Stimulated activated naive CD8-positive, alpha-beta T cell treated with anti-CD3 and anti-CD28 coated beads, Interleukin-15, amount 100 ng/mL, for 72 hours (primary cell): ENCODE measurements at regions not wholly inside any gene's neighbourhood (a gene's known extent, or its start where the extent isn't known, plus 50 kb on each side); places are given as distances from the start of the nearest gene placed in this dataset.
A peak's percentile ranks its signal among the peaks of the same experiment; 100 is the strongest.
"Not testable (repeated sequence)": the region's sequence is repeated elsewhere in the genome, so short reads cannot be mapped to it uniquely, and the experiment has no call there.

Experiments
- ATAC-seq: fragments of 150-1000 bp; cut with Tn5 transposase; 2 replicates; pipeline ENCODE4 v1.10.0; 2021; ENCODE audit warnings: mild to moderate bottlenecking, moderate library complexity
- DNase-seq, 2 donors: peaks; one replicate each; pipeline ENCODE4 v3.0.0; 2021 to 2022
- H3K27ac Mint-ChIP-seq, 2 donors: one replicate each; pipeline ENCODE4 v1.8.0; 2022; ENCODE audit warnings: mild to moderate bottlenecking in 2 of 2, mixed read lengths in 2 of 2, moderate library complexity in 2 of 2
- H3K27me3 Mint-ChIP-seq: one replicate; pipeline ENCODE4 v1.8.0; 2022; ENCODE audit warnings: mixed read lengths
- H3K4me1 Mint-ChIP-seq: one replicate; pipeline ENCODE4 v1.8.0; 2022; ENCODE audit warnings: mild to moderate bottlenecking, mixed read lengths
- H3K4me3 Mint-ChIP-seq, 2 donors: one replicate each; pipeline ENCODE4 v1.8.0; 2022; ENCODE audit warnings: mild to moderate bottlenecking in 2 of 2, mixed read lengths in 2 of 2, moderate library complexity in 1 of 2
- H3K9me3 Mint-ChIP-seq, 2 donors: one replicate each; pipeline ENCODE4 v1.8.0; 2022; ENCODE audit warnings: mixed read lengths in 2 of 2

DNA sequence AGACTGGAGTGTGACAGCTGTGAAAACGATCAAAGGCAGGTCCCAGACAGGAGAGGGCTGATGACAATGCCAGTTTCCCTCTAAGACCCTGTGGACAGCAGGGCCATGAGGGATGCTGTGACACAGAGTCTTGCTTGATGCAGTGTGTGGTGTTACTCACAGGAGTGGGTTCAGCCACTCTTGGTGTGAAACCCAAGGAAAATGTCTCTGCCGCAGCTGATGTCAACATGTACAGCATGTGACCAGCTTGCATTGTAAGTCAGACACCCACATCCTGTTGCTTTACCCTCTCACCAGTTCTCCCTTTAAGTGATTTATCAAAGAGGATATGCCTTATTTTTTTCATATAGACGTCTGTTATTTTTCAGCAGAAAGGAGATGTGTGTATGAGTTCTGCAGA lies 268.6 kb downstream of the BTG1 start:
- Mint-ChIP-seq H3K27me3 (no peaks in the 10 kb centered on the region), H3K27ac (peak overlapping the region; percentile 98 to 99), H3K9me3 (peaks cover 0 to 14% of the 10 kb centered on the region in 2 donors), H3K4me1 (peaks cover 60% of the 10 kb centered on the region), H3K4me3 (peak overlapping the region; percentile 80 to 85)
- DNase-seq (peak; percentile 78 to 92), ATAC-seq (peak; percentile 100)

- not testable (repeated sequence) for ATAC-seq, DNase-seq, H3K27me3 Mint-ChIP-seq
- peak overlapping the region in 1 of 2 donors; percentile 1 for H3K27ac Mint-ChIP-seq
- H3K4me3 Mint-ChIP-seq = peak overlapping the region in 1 of 2 donors; percentile 85
- H3K9me3 Mint-ChIP-seq = peaks cover 0 to 14% of the 10 kb centered on the region in 2 donors
- peaks cover 70% of the 10 kb centered on the region for H3K4me1 Mint-ChIP-seq
Measured at GRCh38 chr12:91875671-91876070, 270.0 kb downstream of the BTG1 start.

- DNase-seq (no peak), ATAC-seq (no peak)
- H3K4me3 Mint-ChIP-seq = no peak overlapping the region
- H3K9me3 Mint-ChIP-seq = peaks cover 0 to 14% of the 10 kb centered on the region in 2 donors
- no peaks in the 10 kb centered on the region for H3K27me3 Mint-ChIP-seq
- H3K4me1 Mint-ChIP-seq = peaks cover 65% of the 10 kb centered on the region
- no peak overlapping the region for H3K27ac Mint-ChIP-seq
Measured at GRCh38 chr12:91874086-91874865, 271.4 kb downstream of the BTG1 start.

GRCh38 chr12:91871751-91872150 lies 273.9 kb downstream of the BTG1 start:
- Mint-ChIP-seq H3K27me3 (no peaks in the 10 kb centered on the region), H3K4me1 (peaks cover 61% of the 10 kb centered on the region), H3K4me3 (no peak overlapping the region), H3K9me3 (peaks cover 0 to 14% of the 10 kb centered on the region in 2 donors), H3K27ac (no peak overlapping the region)
- no peak for ATAC-seq
- no peak for DNase-seq

DNA sequence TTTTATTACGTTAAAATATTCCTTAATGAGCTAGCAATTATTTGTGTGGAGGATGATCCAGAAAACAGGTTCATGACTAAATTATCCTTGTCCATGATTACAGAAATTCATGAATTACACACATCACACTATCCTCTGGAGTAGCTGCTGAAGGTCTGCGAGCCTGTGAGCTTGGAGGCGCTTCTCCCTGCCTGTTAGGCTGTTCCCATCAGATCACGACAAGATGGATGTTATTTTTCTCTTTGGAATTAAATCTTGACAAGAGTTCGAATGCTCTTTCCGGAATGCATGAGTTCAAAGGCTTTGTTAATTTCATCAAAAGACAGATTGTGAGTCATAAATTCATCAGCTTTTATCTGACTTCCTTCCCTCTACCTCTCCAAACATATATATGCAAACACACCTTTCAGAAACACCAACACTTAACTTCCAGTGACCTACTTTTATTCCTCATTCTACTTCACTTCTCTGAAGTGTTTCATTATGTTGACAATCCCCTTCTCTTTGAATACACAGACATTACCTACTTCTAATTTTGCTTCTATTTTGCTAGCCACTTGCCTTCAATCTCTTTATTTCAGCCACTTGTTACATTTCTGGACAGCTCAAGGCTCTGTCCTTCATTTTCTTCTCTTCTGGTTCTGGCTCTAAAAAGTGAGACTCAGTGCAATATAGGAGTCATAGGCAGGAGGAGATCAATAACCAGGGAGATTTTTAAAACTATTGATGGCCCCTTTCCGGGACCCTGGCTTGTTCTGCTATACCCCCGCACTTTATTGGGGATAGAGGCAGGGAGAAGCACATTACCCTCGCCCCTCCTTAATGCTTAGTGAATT lies 274.6 kb downstream of the BTG1 start:
- Mint-ChIP-seq H3K4me1 (peaks cover 56% of the 10 kb centered on the region), H3K9me3 (peaks cover 0 to 10% of the 10 kb centered on the region in 2 donors), H3K27me3 (no peaks in the 10 kb centered on the region), H3K4me3 (peak overlapping the region; percentile 9 to 35), H3K27ac (peak overlapping the region; percentile 3 to 29)
- DNase-seq (no peak), ATAC-seq (peak; percentile 59)

DNA sequence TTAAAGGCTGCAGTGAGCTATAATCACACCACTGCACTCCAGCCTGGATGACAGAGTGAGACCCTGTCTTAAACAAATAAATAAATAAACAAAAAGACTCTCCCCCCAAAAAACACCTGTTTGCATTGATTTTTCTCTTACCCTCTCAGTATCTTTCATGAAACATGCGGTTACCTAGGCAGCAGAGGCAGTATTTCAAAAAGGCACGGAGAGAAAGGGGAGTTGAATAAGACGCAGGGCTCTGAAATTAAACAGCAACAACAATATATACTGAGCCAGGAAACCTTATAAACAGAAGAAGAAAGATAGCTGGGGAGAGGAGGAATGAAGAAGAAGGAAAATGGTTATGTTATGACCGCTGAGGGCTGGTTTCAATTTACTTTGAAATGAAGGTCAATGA lies 277.6 kb downstream of the BTG1 start:
- DNase-seq (no peak), ATAC-seq (no peak)
- Mint-ChIP-seq H3K4me3 (no peak overlapping the region), H3K27ac (no peak overlapping the region), H3K9me3 (no peaks in the 10 kb centered on the region), H3K27me3 (no peaks in the 10 kb centered on the region), H3K4me1 (peaks cover 61% of the 10 kb centered on the region)

DNA sequence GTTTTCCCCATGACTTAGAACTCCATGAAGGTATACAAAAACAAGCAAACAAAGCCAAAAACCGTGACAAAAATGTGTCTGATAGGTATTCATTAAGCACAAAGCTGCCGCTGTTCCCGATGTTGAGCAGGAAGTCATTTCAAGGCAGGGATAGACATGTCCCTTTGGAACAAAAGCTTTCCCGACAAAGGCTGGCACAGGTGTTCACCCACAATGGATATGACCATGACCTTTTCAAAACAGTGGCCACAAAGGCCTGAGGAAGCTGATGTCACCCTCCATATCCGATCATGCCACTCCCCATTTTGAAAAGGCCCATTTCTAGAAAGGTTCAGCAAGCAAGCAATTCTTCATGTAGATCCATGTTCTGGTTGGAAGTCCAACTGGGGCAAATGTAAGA lies 279.1 kb downstream of the BTG1 start:
- H3K9me3 Mint-ChIP-seq = no peaks in the 10 kb centered on the region
- DNase-seq = no peak
- no peak for ATAC-seq
- H3K4me1 Mint-ChIP-seq = peaks cover 65% of the 10 kb centered on the region
- H3K27ac Mint-ChIP-seq = no peak overlapping the region
- H3K4me3 Mint-ChIP-seq = no peak overlapping the region
- H3K27me3 Mint-ChIP-seq = no peaks in the 10 kb centered on the region

- DNase-seq (no peak), ATAC-seq (no peak)
- Mint-ChIP-seq H3K27me3 (no peaks in the 10 kb centered on the region), H3K27ac (peak overlapping the region in 1 of 2 donors; percentile 72), H3K9me3 (peaks cover 0 to 7% of the 10 kb centered on the region in 2 donors), H3K4me3 (no peak overlapping the region), H3K4me1 (peaks cover 58% of the 10 kb centered on the region)
Measured at GRCh38 chr12:91863702-91864101, 281.9 kb downstream of the BTG1 start.

DNA sequence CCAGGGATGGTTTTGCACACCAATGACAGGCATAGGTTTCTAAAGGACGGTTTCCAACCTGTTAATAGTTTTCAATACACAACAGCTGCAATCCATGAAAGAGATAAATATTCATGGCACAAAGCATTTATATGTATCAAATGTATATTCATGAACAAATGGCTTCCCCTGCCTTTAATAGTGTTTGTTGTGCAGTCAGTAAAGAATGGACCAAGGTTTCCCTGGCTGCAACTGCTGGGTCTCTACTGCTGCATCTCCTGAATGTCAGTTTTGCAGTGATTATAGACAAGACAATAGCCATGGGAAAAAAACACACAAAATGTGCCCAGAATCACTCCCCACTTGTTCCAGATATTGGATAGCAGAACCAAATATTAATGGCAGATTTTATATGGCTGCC lies 284.1 kb downstream of the BTG1 start:
- no peak overlapping the region for H3K4me3 Mint-ChIP-seq
- no peak overlapping the region for H3K27ac Mint-ChIP-seq
- no peaks in the 10 kb centered on the region for H3K27me3 Mint-ChIP-seq
- no peak for DNase-seq
- peaks cover 0 to 11% of the 10 kb centered on the region in 2 donors for H3K9me3 Mint-ChIP-seq
- ATAC-seq = no peak
- H3K4me1 Mint-ChIP-seq = peaks cover 50% of the 10 kb centered on the region

DNA sequence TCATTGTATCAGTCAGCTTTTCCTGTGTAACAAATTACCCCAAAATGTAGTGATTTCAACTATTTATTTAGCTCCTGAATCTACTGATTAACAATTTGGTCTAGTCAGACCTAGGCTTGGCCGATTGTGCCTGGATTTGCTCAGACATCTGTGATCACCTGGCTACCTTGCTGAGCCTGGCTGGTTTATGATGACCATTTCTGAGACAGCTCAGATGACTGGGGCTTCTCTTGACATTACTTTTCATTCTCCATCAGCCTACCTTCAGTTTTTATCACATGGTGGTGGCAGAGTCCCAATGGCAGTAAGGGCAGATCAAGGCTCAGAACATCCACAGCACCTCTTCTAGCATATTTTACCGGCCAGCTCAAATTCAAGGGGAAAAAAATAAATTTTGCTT lies 286.3 kb downstream of the BTG1 start:
- DNase-seq (no peak), ATAC-seq (no peak)
- no peak overlapping the region for H3K27ac Mint-ChIP-seq
- no peaks in the 10 kb centered on the region for H3K27me3 Mint-ChIP-seq
- peaks cover 0 to 13% of the 10 kb centered on the region in 2 donors for H3K9me3 Mint-ChIP-seq
- no peak overlapping the region for H3K4me3 Mint-ChIP-seq
- H3K4me1 Mint-ChIP-seq = peaks cover 42% of the 10 kb centered on the region

DNA sequence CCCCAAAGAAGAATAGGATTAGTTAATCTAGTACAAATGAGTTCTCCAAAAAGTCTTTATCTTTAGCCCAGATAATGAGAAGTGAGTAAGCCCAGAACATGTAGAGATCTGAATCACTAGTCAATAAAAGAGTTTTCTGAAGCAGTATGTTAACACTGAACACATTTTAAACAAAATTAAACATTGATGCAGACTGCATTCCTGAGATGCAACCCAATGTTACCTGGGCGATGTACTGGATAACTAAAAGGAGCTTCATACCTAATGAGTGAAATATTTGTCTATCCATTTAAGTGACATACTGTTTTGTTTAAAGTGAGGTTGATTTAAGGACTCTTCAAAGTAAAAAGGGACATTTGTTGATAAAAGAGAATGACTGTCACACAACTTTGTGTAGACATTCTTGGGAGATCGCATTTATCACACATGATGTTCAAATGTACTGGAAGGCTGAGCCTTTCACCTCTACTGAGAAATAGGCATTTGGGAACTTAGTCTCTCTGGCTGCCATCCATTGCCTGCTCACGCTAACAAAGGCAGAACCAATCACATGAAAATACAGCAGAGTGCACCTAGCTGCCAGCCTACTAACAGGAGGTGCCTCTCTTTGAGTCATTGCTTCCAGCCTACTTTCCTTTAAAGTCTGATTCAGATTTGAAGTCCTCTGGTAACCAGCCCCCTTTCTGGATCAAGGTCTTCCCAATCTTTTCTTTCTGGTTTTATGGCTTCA lies 287.7 kb downstream of the BTG1 start:
- DNase-seq (no peak), ATAC-seq (no peak)
- Mint-ChIP-seq H3K9me3 (peaks cover 0 to 13% of the 10 kb centered on the region in 2 donors), H3K27me3 (no peaks in the 10 kb centered on the region), H3K27ac (no peak overlapping the region), H3K4me3 (no peak overlapping the region), H3K4me1 (peaks cover 34% of the 10 kb centered on the region)

DNA sequence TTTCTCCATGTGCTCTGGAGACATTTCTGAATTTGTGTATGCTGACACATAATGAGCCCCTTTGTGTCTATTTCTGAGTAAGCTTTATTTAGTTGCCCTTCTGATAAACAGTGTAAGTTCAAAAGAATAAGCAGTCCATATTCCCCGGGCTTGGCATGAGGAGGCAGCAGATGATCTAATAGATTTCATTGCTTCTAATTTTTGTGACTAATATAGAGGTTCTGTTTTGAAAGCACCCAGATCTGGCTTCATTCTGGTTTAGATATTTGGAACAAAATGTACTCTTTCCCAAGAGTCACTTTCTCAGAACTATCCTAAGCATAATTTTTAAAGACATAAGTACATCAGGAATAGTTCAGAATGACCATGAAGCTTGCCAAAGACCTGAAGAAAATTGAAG lies 290.9 kb downstream of the BTG1 start:
- Mint-ChIP-seq H3K27ac (no peak overlapping the region), H3K4me3 (no peak overlapping the region), H3K9me3 (peaks cover 0 to 12% of the 10 kb centered on the region in 2 donors), H3K27me3 (no peaks in the 10 kb centered on the region), H3K4me1 (peaks cover 27% of the 10 kb centered on the region)
- DNase-seq (no peak), ATAC-seq (peak; percentile 59)

DNA sequence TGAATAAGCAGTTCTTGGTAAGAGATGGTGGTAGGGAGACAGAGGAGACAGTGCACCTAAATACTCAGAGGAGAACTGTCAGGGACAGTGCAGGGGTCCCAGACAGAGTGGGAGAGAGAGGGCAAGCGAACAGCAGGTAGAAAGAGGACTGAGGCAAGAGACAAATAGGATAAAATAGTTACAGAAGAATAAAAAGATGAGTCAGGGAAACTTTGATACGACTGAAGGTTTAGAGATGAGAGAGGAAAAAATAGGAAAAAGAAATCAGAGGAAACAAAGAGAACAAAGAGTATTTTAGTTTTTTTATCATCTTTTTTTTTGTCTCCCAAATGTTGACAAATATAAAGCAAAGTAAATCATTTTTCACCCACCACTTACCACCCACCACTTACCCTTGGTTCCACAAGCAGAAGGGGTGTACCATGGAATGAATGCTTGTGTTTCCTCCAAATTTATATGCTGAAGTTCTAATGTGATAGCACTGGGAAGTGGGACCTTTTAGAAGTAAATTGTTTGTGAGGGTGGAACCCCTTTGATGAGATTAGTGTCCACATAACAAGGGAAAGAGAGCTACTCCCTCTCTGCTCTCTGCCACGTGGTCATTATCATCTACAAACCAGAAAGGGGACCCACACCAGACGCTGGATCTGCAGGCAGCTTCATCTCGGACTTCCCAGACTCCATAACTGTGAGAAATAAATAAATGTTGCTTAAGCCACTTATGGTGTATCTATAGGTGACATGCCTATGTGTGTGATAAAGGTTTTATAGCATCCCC lies 292.1 kb downstream of the BTG1 start:
- no peak for DNase-seq
- ATAC-seq = no peak
- no peaks in the 10 kb centered on the region for H3K27me3 Mint-ChIP-seq
- H3K27ac Mint-ChIP-seq = peak overlapping the region in 1 of 2 donors; percentile 20
- H3K4me3 Mint-ChIP-seq = no peak overlapping the region
- H3K4me1 Mint-ChIP-seq = peaks cover 27% of the 10 kb centered on the region
- peaks cover 0 to 5% of the 10 kb centered on the region in 2 donors for H3K9me3 Mint-ChIP-seq

GRCh38 chr12:91852634-91853033 lies 293.0 kb downstream of the BTG1 start:
- DNase-seq (no peak), ATAC-seq (no peak)
- Mint-ChIP-seq H3K4me3 (no peak overlapping the region), H3K27me3 (no peaks in the 10 kb centered on the region), H3K27ac (no peak overlapping the region), H3K9me3 (peaks cover 0 to 5% of the 10 kb centered on the region in 2 donors), H3K4me1 (peaks cover 20% of the 10 kb centered on the region)
